Transverse colon (tissue), 4 donors: ENCODE measurements at regions not wholly inside any gene's neighbourhood (a gene's known extent, or its start where the extent isn't known, plus 50 kb on each side); places are given as distances from the start of the nearest gene placed in this dataset.

ENCODE experiments used
- EP300 ChIP-seq: sonication (generic); formaldehyde crosslinking; IDR thresholded peaks from one replicate; pipeline ENCODE4 v1.6.1; 2017; ENCODE audit warnings: antibody characterized with exemption, low read depth
- POLR2A ChIP-seq: fragments of 450-650 bp; IDR thresholded peaks from one replicate; pipeline ENCODE4 v1.6.1; 2016; ENCODE audit warnings: antibody characterized with exemption, mild to moderate bottlenecking, moderate library complexity
- POLR2AphosphoS5 ChIP-seq, 3 donors: sonication (generic); formaldehyde crosslinking; IDR thresholded peaks; one replicate each; pipeline ENCODE4 v1.6.1; 2016; ENCODE audit warnings: antibody characterized with exemption in 3 of 3
- TF ChIP-seq, protein P1 (sequence below), 5 experiments: fragments of 200-600 bp in 3 of 5; fragments of 450-650 bp in 2 of 5; sonication (generic) in 3 of 5; IDR thresholded peaks; 1 replicate in 2 of 5; 2 replicates in 3 of 5; pipeline ENCODE4 v1.5.1; 2016 to 2017; ENCODE audit warnings: antibody characterized with exemption in 5 of 5, inconsistent platforms in 3 of 5, mild to moderate bottlenecking in 2 of 5, moderate library complexity in 1 of 5

DNA sequence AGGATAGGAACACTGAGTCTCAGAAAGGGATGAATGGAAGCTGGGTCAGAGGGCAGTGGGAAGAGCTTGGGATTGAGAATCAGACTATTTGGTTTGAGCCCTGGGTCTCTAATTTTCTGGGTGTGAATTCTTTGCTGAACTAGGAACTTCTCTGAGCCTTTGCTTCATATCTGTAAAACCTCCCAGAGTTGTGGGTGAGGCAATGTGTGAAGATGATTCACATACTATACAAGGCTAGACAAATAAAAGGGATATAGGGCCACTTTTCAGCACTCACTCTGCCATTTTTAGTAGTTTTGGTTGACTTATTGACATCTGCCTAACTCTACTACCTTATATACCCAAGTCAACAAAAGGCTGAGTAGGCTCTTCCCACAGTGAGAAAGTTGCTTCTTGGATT, 77.7 kb upstream of the JUN start:
- TF ChIP-seq, protein P1, sequence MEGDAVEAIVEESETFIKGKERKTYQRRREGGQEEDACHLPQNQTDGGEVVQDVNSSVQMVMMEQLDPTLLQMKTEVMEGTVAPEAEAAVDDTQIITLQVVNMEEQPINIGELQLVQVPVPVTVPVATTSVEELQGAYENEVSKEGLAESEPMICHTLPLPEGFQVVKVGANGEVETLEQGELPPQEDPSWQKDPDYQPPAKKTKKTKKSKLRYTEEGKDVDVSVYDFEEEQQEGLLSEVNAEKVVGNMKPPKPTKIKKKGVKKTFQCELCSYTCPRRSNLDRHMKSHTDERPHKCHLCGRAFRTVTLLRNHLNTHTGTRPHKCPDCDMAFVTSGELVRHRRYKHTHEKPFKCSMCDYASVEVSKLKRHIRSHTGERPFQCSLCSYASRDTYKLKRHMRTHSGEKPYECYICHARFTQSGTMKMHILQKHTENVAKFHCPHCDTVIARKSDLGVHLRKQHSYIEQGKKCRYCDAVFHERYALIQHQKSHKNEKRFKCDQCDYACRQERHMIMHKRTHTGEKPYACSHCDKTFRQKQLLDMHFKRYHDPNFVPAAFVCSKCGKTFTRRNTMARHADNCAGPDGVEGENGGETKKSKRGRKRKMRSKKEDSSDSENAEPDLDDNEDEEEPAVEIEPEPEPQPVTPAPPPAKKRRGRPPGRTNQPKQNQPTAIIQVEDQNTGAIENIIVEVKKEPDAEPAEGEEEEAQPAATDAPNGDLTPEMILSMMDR (IDR thresholded peaks at IDR 0.05): no peak
- no peak for TF ChIP-seq POLR2AphosphoS5 (IDR thresholded peaks at IDR 0.05)
- no peak for TF ChIP-seq POLR2A
- no peak for TF ChIP-seq EP300
